BE2C (cell line): ENCODE measurements at regions not wholly inside any gene's neighbourhood (a gene's known extent, or its start where the extent isn't known, plus 50 kb on each side); places are given as distances from the start of the nearest gene placed in this dataset.
"Not testable (repeated sequence)": the region's sequence is repeated elsewhere in the genome, so short reads cannot be mapped to it uniquely, and the experiment has no call there.

Source experiments
- DNase-seq: peaks from one replicate; pipeline ENCODE4 v3.0.0-alpha.2; 2020
- H3K27me3 ChIP-seq: fragments of 250-450 bp; sonication (Bioruptor Pico); 2 replicates; pipeline ENCODE4 v1.5.1; 2020; ENCODE audit warnings: mild to moderate bottlenecking
- H3K36me3 ChIP-seq: fragments of 250-450 bp; sonication (Bioruptor Pico); 2 replicates; pipeline ENCODE4 v1.5.1; 2020; ENCODE audit warnings: mild to moderate bottlenecking
- H3K4me1 ChIP-seq: fragments of 250-450 bp; sonication (Bioruptor Pico); 2 replicates; pipeline ENCODE4 v1.5.1; 2020
- H3K4me3 ChIP-seq: 2 replicates; pipeline ENCODE4 v1.5.1; 2011; ENCODE audit warnings: low read depth, low read length
- H3K9me3 ChIP-seq: fragments of 250-450 bp; sonication (Bioruptor Pico); 2 replicates; pipeline ENCODE4 v1.5.1; 2020

DNA sequence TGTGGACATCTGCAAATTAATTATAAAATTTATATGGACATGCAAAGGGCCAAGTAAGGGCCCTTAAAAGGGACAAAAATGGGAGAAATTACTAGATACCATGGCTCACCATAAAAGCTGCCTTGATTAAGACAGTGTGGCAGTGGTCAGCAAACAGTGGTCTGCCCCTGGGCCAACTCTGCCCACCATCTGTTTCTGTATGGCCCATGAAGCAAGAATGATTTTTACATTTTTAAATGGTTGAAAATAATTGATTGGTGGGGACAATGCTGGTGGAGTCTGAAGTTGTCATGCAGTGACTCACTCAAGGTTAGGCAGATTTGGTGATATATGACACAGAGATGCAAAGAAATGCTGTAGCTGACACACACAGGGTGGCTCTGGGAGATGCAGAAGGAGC is 143.2 kb upstream of the PRDM7 start:
- DNase-seq, H3K27me3 ChIP-seq, H3K4me1 ChIP-seq, H3K36me3 ChIP-seq, H3K4me3 ChIP-seq, H3K9me3 ChIP-seq: not testable (repeated sequence)

DNA sequence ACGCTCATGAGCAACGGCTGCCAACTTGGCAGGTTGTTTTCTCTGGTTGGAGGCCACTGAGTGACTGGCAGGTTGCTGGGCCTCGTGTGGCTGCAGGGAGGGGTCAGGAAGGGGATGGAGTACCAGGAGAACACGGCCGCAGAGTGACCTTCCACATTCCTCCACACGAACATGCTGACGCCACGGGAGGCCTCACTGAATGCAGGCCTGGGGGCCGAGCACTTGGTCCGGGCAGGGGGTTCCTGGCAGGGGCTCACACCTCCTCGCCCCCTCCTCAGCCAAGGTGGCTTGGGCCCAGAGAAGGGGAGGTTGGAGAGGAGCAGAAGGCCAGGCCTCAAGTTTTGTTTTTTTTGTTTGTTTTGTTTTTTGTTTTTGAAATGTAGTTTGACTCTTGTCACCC is 98.5 kb upstream of the PRDM7 start:
- not testable (repeated sequence) for H3K4me3 ChIP-seq, H3K4me1 ChIP-seq, H3K9me3 ChIP-seq

DNA sequence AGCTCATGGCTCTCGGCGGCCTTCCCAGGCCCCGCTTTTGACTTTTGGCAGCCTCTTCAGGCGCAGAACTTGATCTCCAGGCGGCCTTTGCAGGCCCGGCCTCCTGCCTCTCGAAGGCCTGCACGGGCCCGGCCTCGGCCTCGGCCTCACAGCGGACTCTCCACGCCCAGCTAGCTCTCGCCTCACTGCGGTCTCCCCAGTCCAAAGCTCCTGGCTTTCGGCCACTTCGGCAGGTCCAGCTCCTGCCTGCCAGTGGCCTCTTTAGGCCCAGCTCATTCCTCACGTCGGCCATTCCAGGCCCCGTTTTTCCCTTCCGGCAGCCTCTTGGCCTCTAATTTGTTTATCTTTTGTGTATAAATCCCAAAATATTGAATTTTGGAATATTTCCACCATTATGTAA is 94.5 kb upstream of the PRDM7 start:
- DNase-seq, H3K36me3 ChIP-seq: not testable (repeated sequence)

More for the DNA sequence above, 98.5 kb upstream of the PRDM7 start:
- DNase-seq, H3K27me3 ChIP-seq, H3K36me3 ChIP-seq: not testable (repeated sequence)

DNA sequence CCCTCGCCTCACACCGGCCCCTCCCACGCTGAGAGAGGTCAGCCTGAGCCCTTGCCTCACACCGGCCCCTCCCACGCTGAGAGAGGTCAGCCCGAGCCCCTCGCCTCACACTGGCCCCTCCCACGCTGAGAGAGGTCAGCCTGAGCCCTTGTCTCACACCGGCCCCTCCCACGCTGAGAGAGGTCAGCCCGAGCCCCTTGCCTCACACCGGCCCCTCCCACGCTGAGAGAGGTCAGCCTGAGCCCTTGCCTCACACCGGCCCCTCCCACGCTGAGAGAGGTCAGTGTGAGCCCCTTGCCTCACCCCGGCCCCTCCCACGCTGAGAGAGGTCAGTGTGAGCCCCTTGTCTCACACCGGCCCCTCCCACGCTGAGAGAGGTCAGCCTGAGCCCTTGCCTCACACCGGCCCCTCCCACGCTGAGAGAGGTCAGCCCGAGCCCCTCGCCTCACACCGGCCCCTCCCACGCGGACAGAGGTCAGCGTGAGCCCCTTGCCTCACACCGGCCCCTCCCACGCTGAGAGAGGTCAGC is 92.1 kb upstream of the PRDM7 start:
- H3K4me3 ChIP-seq, H3K4me1 ChIP-seq, H3K9me3 ChIP-seq, H3K36me3 ChIP-seq, DNase-seq, H3K27me3 ChIP-seq: not testable (repeated sequence)

More for the DNA sequence above, 94.5 kb upstream of the PRDM7 start:
- not testable (repeated sequence) for H3K27me3 ChIP-seq, H3K4me1 ChIP-seq, H3K4me3 ChIP-seq, H3K9me3 ChIP-seq

DNA sequence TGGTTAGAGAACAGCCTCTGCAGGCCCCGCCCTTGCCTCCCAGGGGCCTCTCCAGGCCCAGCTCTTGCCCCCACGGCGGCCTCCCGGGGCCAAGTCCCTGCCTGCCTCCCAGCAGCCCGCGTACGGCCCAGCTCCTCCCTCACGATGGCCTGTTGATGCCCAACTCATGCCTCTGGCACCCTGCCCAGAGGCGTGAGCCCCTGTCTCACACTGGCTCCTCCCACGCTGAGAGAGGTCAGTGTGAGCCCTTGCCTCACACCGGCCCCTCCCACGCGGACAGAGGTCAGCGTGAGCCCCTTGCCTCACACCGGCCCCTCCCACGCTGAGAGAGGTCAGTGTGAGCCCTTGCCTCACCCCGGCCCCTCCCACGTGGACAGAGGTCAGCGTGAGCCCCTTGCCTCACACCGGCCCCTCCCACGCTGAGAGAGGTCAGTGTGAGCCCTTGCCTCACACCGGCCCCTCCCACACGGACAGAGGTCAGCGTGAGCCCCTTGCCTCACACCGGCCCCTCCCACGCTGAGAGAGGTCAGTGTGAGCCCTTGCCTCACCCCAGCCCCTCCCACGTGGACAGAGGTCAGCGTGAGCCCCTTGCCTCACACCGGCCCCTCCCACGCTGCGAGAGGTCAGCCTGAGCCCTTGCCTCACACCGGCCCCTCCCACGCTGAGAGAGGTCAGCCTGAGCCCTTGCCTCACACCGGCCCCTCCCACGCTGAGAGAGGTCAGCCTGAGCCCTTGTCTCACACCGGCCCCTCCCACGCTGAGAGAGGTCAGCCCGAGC is 91.4 kb upstream of the PRDM7 start:
- H3K36me3 ChIP-seq, H3K4me1 ChIP-seq, H3K4me3 ChIP-seq, H3K9me3 ChIP-seq, H3K27me3 ChIP-seq: not testable (repeated sequence)
- DNase-seq: peak; percentile 9

DNA sequence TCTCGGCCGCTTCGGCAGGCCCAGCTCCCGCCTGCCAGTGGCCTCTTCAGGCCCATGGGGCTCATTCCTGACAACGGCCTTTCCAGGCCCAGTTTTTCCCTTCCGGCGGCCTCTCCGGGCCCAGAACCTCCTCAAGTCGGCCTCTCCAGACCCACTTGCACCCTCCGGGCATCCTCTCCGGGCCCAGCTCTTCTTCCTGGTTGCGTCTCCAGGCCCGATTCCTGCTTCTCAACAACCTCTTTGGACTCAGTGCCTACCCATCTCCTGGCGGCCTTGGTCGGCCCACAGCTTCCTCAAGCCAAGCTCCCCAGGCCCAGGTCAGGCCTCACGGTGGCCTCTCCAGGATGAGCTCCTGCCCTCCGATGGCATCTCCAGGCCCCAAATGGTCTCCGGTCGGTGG is 90.6 kb upstream of the PRDM7 start:
- not testable (repeated sequence) for H3K4me1 ChIP-seq, H3K27me3 ChIP-seq, DNase-seq, H3K36me3 ChIP-seq, H3K9me3 ChIP-seq, H3K4me3 ChIP-seq

DNA sequence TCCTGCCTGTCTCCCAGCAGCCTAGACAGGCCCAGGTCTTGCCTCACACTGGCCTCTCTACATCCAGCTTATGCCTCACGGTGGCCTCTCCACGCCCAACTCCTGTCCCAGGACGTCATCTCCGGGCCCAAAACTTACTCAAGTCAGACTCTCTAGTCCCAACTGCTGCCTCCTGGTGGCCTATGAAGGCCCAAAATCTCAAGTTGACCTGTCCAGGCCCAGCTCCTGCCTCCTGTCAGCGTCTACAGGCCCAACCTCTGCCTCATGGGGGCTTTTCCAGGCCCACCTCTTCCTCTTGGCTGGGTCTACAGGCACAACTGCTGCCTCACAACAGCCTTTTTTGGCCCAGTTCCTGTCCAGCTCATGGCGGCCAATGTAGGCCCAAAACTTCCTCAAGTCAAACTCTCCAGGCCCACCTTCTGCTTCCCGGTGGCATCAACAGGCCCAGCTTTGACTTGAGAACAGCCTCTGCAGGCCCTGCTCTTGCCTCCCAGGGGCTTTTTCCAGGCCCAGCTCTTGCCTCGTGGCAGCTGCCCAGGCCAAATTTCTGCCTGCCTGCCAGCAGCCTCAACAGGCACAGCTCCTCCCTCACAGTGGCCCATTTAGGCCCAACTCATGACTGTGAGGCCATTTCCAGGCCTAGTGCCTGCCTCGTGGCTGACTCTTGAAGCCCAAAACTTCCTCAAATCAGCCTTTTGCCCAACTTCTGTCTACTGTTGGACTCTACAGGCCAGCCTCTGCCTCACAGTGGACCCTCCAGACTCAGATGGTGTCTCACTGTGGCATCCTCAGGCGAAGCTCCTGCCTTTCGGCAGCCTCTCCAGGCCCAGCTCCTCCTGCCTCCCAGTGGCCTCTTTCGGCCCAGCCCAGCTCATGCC is 89.8 kb upstream of the PRDM7 start:
- not testable (repeated sequence) for H3K4me1 ChIP-seq, DNase-seq, H3K4me3 ChIP-seq, H3K9me3 ChIP-seq, H3K36me3 ChIP-seq, H3K27me3 ChIP-seq

DNA sequence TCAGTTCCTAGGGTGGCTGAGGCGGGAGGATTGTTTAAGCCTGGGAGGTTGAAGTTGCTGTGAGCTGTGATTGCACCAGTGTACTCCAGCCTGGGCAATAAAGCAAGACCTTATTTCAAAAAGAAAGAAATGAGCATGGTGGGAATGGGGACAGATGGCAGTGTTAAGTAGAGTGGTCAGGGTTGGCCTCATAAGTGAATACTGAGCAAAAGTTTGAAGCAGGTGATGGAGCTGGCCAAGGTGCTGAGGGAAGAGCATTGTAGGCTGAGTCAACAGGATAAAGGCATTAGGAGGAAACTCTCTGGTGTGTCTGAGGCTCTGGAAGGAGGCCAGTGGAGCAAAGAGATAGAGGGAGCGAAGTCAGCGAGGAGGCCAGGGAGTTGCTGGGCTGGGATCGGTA is 73.9 kb upstream of the PRDM7 start:
- not testable (repeated sequence) for H3K36me3 ChIP-seq, H3K4me3 ChIP-seq, H3K27me3 ChIP-seq, H3K9me3 ChIP-seq, H3K4me1 ChIP-seq, DNase-seq
